ENCODE measurements at regions not wholly inside any gene's neighbourhood (a gene's known extent, or its start where the extent isn't known, plus 50 kb on each side); places are given as distances from the start of the nearest gene placed in this dataset.

- CTCF ChIA-PET: no interaction called here
- Histone ChIP-seq H3K4me2 (ENCODE audit: low read depth, low read length) (no peak overlapping the region), H2BK20ac (ENCODE audit: low read depth, low read length) (no peak overlapping the region), H3K4ac (ENCODE audit: low read depth, low read length) (no peak overlapping the region), H2AFZ (replicated peaks; ENCODE audit: low read length, poor library complexity) (no peak overlapping the region), H2AK9ac (replicated peaks; ENCODE audit: low read depth, low read length, poor library complexity) (no peak overlapping the region), H3K27ac (ENCODE audit: insufficient read depth, low read length) (no peak overlapping the region), H3K9me3 (ENCODE audit: control insufficient read depth, insufficient read depth, low read length) (no peaks in the 10 kb centered on the region), H4K5ac (ENCODE audit: low read depth, low read length) (no peak overlapping the region), H2BK15ac (ENCODE audit: low read depth, low read length) (no peak overlapping the region), H3K4me1 (ENCODE audit: control insufficient read depth, insufficient read depth, low read length) (no peaks in the 10 kb centered on the region), H3K56ac (ENCODE audit: extremely low read depth, insufficient read depth, low read length) (no peak overlapping the region), H3K4me3 (ENCODE audit: insufficient read depth, low read depth, low read length) (no peak overlapping the region), H3K36me3 (ENCODE audit: control insufficient read depth, insufficient read depth, low read length) (no peaks in the 10 kb centered on the region), H3K9ac (ENCODE audit: low read depth, low read length) (no peak overlapping the region), H4K8ac (ENCODE audit: low read depth in 2 of 2, low read length in 2 of 2) (no peak overlapping the region), H3K27me3 (ENCODE audit: control insufficient read depth, insufficient read depth, low read length) (no peaks in the 10 kb centered on the region), H2AK5ac (ENCODE audit: low read depth, low read length) (no peak overlapping the region), H3K9me1 (ENCODE audit: insufficient read depth, low read length) (no peaks in the 10 kb centered on the region), H2BK120ac (ENCODE audit: low read depth, low read length) (no peak overlapping the region), H3K14ac (replicated peaks; ENCODE audit: low read depth, low read length) (no peak overlapping the region), H4K91ac (ENCODE audit: insufficient read depth, low read depth, low read length) (no peak overlapping the region), H3K18ac (ENCODE audit: low read depth, low read length) (no peak overlapping the region), H4K20me1 (ENCODE audit: insufficient read depth, low read length) (no peaks in the 10 kb centered on the region), H3K23ac (ENCODE audit: low read depth, low read length) (no peak overlapping the region), H2BK5ac (ENCODE audit: low read depth, low read length, poor library complexity, severe bottlenecking) (no peak overlapping the region), H3K79me1 (ENCODE audit: low read depth in 1 of 2, low read length in 2 of 2) (no peaks in the 10 kb centered on the region)
- POLR2A ChIA-PET (ENCODE audit: unreplicated experiment): no interaction called here
- dilution Hi-C loops (cut with HindIII; ENCODE audit: low sequenced_read_pairs, unreplicated experiment) (no loop called here), in situ Hi-C loops (cut with MboI; ENCODE audit: low sequenced_read_pairs) (no loop called here), intact Hi-C loops (cut with micrococcal nuclease) (loop anchor here (10.0 kb wide), 1 partner anchor 247 kb away; no protein-coding TSS in a partner anchor)
- no TSS peak for BruUV-seq (replicated peaks)
- ATAC-seq (ENCODE audit: low read depth) (no peak), DNase-seq (no peak)
- 0% methylated on average over 2 of the region's 3 CpGs; no CpG with 5 or more reads in 1 of the 2 experiments for WGBS, 2 experiments (ENCODE audit: extremely low coverage in 2 of 2, insufficient read length in 1 of 2)
- no peak for TF ChIP-seq CEBPB (IDR thresholded peaks at IDR 0.05; ENCODE audit: low read depth, low read length)
- TF ChIP-seq SMC3 (IDR thresholded peaks at IDR 0.05; ENCODE audit: low read depth, low read length): no peak
- no peak for TF ChIP-seq MAZ (IDR thresholded peaks at IDR 0.05; ENCODE audit: borderline replicate concordance, low read depth, low read length)
- TF ChIP-seq MXI1 (IDR thresholded peaks at IDR 0.05; ENCODE audit: borderline replicate concordance, low read depth, low read length): no peak
- no peak for TF ChIP-seq MAFK (IDR thresholded peaks at IDR 0.05; ENCODE audit: low read depth, low read length)
- no peak for TF ChIP-seq RFX5 (IDR thresholded peaks at IDR 0.05; ENCODE audit: low read depth, low read length)
- TF ChIP-seq, protein P1, sequence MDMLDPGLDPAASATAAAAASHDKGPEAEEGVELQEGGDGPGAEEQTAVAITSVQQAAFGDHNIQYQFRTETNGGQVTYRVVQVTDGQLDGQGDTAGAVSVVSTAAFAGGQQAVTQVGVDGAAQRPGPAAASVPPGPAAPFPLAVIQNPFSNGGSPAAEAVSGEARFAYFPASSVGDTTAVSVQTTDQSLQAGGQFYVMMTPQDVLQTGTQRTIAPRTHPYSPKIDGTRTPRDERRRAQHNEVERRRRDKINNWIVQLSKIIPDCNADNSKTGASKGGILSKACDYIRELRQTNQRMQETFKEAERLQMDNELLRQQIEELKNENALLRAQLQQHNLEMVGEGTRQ (IDR thresholded peaks at IDR 0.05; ENCODE audit: low read depth, low read length): no peak
- no peak for TF ChIP-seq RCOR1 (IDR thresholded peaks at IDR 0.05; ENCODE audit: insufficient replicate concordance, low read length)
- TF ChIP-seq CHD1 (IDR thresholded peaks at IDR 0.05; ENCODE audit: low read depth, low read length): no peak
- no peak for TF ChIP-seq POLR2A (IDR thresholded peaks at IDR 0.05; ENCODE audit: low read depth, low read length)
- no peak for TF ChIP-seq BHLHE40 (IDR thresholded peaks at IDR 0.05; ENCODE audit: low read depth, low read length)
- no peak for TF ChIP-seq NFE2L2 (IDR thresholded peaks at IDR 0.05; ENCODE audit: low read depth, low read length)
- no peak for TF ChIP-seq ELK1 (IDR thresholded peaks at IDR 0.05; ENCODE audit: borderline replicate concordance, low read depth, low read length)
- no peak for TF ChIP-seq RAD21 (IDR thresholded peaks at IDR 0.05; ENCODE audit: low read length)
- no peak for TF ChIP-seq FOS (IDR thresholded peaks at IDR 0.05; ENCODE audit: low read depth, low read length)
- TF ChIP-seq, protein P2, sequence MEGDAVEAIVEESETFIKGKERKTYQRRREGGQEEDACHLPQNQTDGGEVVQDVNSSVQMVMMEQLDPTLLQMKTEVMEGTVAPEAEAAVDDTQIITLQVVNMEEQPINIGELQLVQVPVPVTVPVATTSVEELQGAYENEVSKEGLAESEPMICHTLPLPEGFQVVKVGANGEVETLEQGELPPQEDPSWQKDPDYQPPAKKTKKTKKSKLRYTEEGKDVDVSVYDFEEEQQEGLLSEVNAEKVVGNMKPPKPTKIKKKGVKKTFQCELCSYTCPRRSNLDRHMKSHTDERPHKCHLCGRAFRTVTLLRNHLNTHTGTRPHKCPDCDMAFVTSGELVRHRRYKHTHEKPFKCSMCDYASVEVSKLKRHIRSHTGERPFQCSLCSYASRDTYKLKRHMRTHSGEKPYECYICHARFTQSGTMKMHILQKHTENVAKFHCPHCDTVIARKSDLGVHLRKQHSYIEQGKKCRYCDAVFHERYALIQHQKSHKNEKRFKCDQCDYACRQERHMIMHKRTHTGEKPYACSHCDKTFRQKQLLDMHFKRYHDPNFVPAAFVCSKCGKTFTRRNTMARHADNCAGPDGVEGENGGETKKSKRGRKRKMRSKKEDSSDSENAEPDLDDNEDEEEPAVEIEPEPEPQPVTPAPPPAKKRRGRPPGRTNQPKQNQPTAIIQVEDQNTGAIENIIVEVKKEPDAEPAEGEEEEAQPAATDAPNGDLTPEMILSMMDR (conservative IDR thresholded peaks at IDR 0.05; ENCODE audit: low read depth, low read length): no peak
Measured at GRCh38 chr3:88267847-88268246, 118.1 kb downstream of the C3orf38 start.

Measured in IMR-90 (cell line).